ENCODE measurements at regions not wholly inside any gene's neighbourhood (a gene's known extent, or its start where the extent isn't known, plus 50 kb on each side); places are given as distances from the start of the nearest gene placed in this dataset.
"Not testable (repeated sequence)": the region's sequence is repeated elsewhere in the genome, so short reads cannot be mapped to it uniquely, and the experiment has no call there.

DNA sequence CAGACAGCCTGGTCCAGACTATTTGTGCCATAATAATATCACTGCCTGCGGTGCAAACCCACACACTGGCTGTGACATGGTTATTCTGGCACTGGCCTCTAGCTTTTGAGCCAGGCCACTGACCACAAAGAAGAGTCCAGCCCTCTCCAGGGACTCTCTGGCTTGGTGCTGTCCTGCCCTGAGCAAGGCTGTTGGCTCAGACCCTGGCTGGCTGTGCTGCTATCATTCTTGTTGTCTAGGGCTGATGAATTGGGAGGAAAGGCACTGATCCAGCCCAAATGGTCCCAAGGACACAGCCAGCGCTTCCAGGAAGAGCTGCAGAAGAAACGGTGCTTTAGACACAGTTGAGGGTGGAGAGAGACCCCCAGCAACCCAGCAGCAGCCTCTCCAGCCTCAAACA lies 80.8 kb downstream of the TMEM130 start:
- no peaks in the 10 kb centered on the region for H3K27me3 ChIP-seq
- DNase-seq (no peak), ATAC-seq (peak in 1 of 4 donors; percentile 17)
- WGBS (ENCODE audit: insufficient coverage, low coverage, low lambda C conversion rate, missing lambda C conversion rate), result 0% methylated on average over 1 of the region's 3 CpGs
- H3K4me3 ChIP-seq, result no peak overlapping the region
- H3K27ac ChIP-seq, result no peak overlapping the region
- H3K9me3 ChIP-seq, result no peaks in the 10 kb centered on the region
- TF ChIP-seq, protein P1, sequence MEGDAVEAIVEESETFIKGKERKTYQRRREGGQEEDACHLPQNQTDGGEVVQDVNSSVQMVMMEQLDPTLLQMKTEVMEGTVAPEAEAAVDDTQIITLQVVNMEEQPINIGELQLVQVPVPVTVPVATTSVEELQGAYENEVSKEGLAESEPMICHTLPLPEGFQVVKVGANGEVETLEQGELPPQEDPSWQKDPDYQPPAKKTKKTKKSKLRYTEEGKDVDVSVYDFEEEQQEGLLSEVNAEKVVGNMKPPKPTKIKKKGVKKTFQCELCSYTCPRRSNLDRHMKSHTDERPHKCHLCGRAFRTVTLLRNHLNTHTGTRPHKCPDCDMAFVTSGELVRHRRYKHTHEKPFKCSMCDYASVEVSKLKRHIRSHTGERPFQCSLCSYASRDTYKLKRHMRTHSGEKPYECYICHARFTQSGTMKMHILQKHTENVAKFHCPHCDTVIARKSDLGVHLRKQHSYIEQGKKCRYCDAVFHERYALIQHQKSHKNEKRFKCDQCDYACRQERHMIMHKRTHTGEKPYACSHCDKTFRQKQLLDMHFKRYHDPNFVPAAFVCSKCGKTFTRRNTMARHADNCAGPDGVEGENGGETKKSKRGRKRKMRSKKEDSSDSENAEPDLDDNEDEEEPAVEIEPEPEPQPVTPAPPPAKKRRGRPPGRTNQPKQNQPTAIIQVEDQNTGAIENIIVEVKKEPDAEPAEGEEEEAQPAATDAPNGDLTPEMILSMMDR (IDR thresholded peaks at IDR 0.05), result no peak
- no peak for TF ChIP-seq POLR2A (IDR thresholded peaks at IDR 0.05)
- H3K36me3 ChIP-seq, result no peaks in the 10 kb centered on the region
- intact Hi-C loops (cut with DNase I), result no loop called here
- H3K4me1 ChIP-seq, result no peaks in the 10 kb centered on the region

DNA sequence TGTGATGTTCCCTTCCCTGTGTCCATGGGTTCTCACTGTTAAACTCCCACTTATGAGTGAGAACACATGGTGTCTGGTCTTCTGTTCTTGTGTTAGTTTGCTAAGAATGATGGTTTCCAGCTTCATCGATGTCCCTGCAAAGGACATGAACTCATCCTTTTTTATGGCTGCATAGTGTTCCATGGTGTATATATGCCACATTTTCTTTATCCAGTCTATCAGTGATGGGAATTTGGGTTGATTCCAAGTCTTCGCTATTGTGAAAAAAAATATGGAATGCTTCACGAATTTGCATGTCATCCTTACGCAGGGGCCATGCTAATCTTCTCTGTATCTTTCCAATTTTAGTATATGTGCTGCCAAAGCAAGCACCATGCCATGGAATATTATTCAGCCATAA lies 75.4 kb downstream of the TMEM130 start:
- DNase-seq; H3K9me3 ChIP-seq; H3K27me3 ChIP-seq; ATAC-seq; H3K36me3 ChIP-seq; H3K4me3 ChIP-seq; intact Hi-C loops (cut with DNase I); H3K4me1 ChIP-seq; H3K27ac ChIP-seq: not testable (repeated sequence)
- 94% methylated on average over 4 of the region's 4 CpGs for WGBS (ENCODE audit: insufficient coverage, low coverage, low lambda C conversion rate, missing lambda C conversion rate)

DNA sequence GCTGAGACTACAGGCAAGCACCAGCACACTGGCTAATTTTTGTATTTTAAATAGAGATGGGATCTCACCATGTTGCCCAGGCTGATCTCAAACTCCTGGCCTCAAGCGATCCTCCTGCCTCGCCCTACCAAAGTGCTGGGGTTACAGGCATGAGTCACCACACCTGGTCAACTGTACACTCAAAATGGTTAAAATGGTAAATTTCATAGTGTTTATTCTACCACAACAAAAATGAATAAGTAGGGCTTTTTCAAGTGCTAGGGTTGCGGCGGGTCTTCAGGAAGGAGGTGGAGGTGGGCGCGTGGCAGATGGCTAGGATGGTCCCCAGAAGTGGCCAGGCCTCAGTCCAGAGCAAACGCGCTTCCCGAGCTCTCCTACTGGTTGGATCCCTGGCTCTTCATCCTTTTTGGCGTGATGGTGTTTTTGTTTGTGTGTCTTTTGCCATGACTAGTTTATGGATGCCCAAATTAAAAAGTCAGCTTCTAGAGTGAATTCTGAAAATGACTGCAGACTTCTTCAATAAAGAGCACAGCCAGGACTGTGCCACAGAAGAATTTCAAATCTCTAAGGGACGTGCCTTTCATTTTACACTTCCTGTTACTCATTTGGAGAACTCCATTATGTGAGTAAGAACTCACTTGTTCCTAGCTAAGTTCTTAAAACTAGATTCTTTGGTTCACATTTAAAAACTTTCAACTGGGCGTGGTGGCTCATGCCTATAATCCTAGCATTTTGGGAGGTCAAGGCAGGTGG lies 73.9 kb downstream of the TMEM130 start:
- 81% methylated on average over 12 of the region's 12 CpGs for WGBS (ENCODE audit: insufficient coverage, low coverage, low lambda C conversion rate, missing lambda C conversion rate)
- Histone ChIP-seq H3K4me1 (no peaks in the 10 kb centered on the region), H3K27me3 (no peaks in the 10 kb centered on the region), H3K27ac (no peak overlapping the region), H3K36me3 (no peaks in the 10 kb centered on the region), H3K9me3 (no peaks in the 10 kb centered on the region), H3K4me3 (no peak overlapping the region)
- no peak for ATAC-seq
- intact Hi-C loops (cut with DNase I), result no loop called here
- DNase-seq, result no peak
- TF ChIP-seq POLR2A (IDR thresholded peaks at IDR 0.05), result no peak
- TF ChIP-seq, protein P1 (IDR thresholded peaks at IDR 0.05), result no peak

Small RNA genes lying in the stretch of these regions (small RNA-seq; reads per million reads assigned to genes)
- gene RNU6-393P, result 0 reads per million in 2 experiments
